Fibroblast of skin of right quadriceps (primary cell): ENCODE measurements at regions not wholly inside any gene's neighbourhood (a gene's known extent, or its start where the extent isn't known, plus 50 kb on each side); places are given as distances from the start of the nearest gene placed in this dataset.

ENCODE experiments used
- DNase-seq: peaks from one replicate; pipeline ENCODE4 v3.0.0-alpha.2; 2013

GRCh38 chr2:6760132-6760531 lies 105.6 kb downstream of the CMPK2 start:
- no peak for DNase-seq

GRCh38 chr2:6764968-6765723 lies 100.6 kb downstream of the CMPK2 start:
- DNase-seq = no peak

GRCh38 chr2:6769346-6769745 lies 96.4 kb downstream of the CMPK2 start:
- DNase-seq = no peak

- DNase-seq = no peak
Observed at GRCh38 chr2:6770006-6770405, 95.7 kb downstream of the CMPK2 start.

- DNase-seq = peak; percentile 24
Observed at GRCh38 chr2:6771634-6772611, 93.8 kb downstream of the CMPK2 start.

GRCh38 chr2:6773007-6773693 lies 92.6 kb downstream of the CMPK2 start:
- peak; percentile 41 for DNase-seq

GRCh38 chr2:6773694-6774044 lies 92.0 kb downstream of the CMPK2 start:
- no peak for DNase-seq

- no peak for DNase-seq
Observed at GRCh38 chr2:6776125-6776524, 89.6 kb downstream of the CMPK2 start.

- DNase-seq = no peak
Observed at GRCh38 chr2:6777626-6778025, 88.1 kb downstream of the CMPK2 start.

- DNase-seq = peak; percentile 67
Observed at GRCh38 chr2:6780765-6781274, 84.9 kb downstream of the CMPK2 start.

- DNase-seq = no peak
Observed at GRCh38 chr2:6782517-6783237, 83.0 kb downstream of the CMPK2 start.

GRCh38 chr2:6783238-6783614 lies 82.5 kb downstream of the CMPK2 start:
- no peak for DNase-seq

- DNase-seq = no peak
Observed at GRCh38 chr2:6784291-6784690, 81.4 kb downstream of the CMPK2 start.

- DNase-seq = no peak
Observed at GRCh38 chr2:6785493-6785892, 80.2 kb downstream of the CMPK2 start.

GRCh38 chr2:6787376-6787775 lies 78.3 kb downstream of the CMPK2 start:
- DNase-seq = no peak

GRCh38 chr2:6788614-6789013 lies 77.1 kb downstream of the CMPK2 start:
- no peak for DNase-seq

GRCh38 chr2:6789559-6790138 lies 76.1 kb downstream of the CMPK2 start:
- DNase-seq = no peak

- no peak for DNase-seq
Observed at GRCh38 chr2:6791682-6792081, 74.0 kb downstream of the CMPK2 start.

GRCh38 chr2:6792883-6793282 lies 72.8 kb downstream of the CMPK2 start:
- no peak for DNase-seq

- peak; percentile 21 for DNase-seq
Observed at GRCh38 chr2:6793371-6793770, 72.3 kb downstream of the CMPK2 start.

GRCh38 chr2:6793913-6794312 lies 71.8 kb downstream of the CMPK2 start:
- no peak for DNase-seq

GRCh38 chr2:6794448-6794847 lies 71.3 kb downstream of the CMPK2 start:
- no peak for DNase-seq
